Astrocyte (in vitro differentiated cells and primary cell): ENCODE measurements at regions not wholly inside any gene's neighbourhood (a gene's known extent, or its start where the extent isn't known, plus 50 kb on each side); places are given as distances from the start of the nearest gene placed in this dataset.

Experiments
- DNase-seq: peaks from one replicate; pipeline ENCODE4 v3.0.0-alpha.2; 2010; ENCODE audit warnings: low read depth
- FAIRE-seq: peaks from 2 replicates; lab custom pipeline; 2011; peaks lifted over from hg19 to GRCh38; lab: Jason Lieb, UNC
- H2AFZ ChIP-seq: 2 replicates; pipeline ENCODE4 v1.6.0; 2012; ENCODE audit warnings: low read depth, low read length, inconsistent platforms
- H3K27ac ChIP-seq: 2 replicates; pipeline ENCODE4 v1.5.1; 2011; ENCODE audit warnings: low read depth, low read length, inconsistent platforms
- H3K27me3 ChIP-seq: 2 replicates; pipeline ENCODE4 v1.6.0; 2011; ENCODE audit warnings: low read length, inconsistent platforms; ENCODE audit not compliant: insufficient read depth
- H3K36me3 ChIP-seq: 2 replicates; pipeline ENCODE4 v1.5.1; 2011; ENCODE audit warnings: low read length, inconsistent platforms; ENCODE audit not compliant: insufficient read depth
- H3K4me1 ChIP-seq: 2 replicates; pipeline ENCODE4 v1.5.1; 2011; ENCODE audit warnings: low read length, inconsistent platforms; ENCODE audit not compliant: insufficient read depth
- H3K4me2 ChIP-seq: 2 replicates; pipeline ENCODE4 v1.6.0; 2012; ENCODE audit warnings: low read length, inconsistent platforms
- H3K4me3 ChIP-seq: 2 replicates; pipeline ENCODE4 v1.5.1; 2011; ENCODE audit warnings: low read depth, mild to moderate bottlenecking, low read length, inconsistent platforms; ENCODE audit not compliant: insufficient read depth
- H3K79me2 ChIP-seq: 2 replicates; pipeline ENCODE4 v1.6.0; 2012; ENCODE audit warnings: mild to moderate bottlenecking, low read length, inconsistent platforms; ENCODE audit not compliant: insufficient read depth
- H3K9ac ChIP-seq: 2 replicates; pipeline ENCODE4 v1.6.0; 2012; ENCODE audit warnings: mild to moderate bottlenecking, low read length, inconsistent platforms
- H3K9me3 ChIP-seq: 2 replicates; pipeline ENCODE4 v1.5.1; 2012; ENCODE audit warnings: low read depth, mild to moderate bottlenecking, low read length, inconsistent platforms; ENCODE audit not compliant: insufficient read depth
- H4K20me1 ChIP-seq: 2 replicates; pipeline ENCODE4 v1.6.0; 2012; ENCODE audit warnings: low read length, inconsistent platforms; ENCODE audit not compliant: insufficient read depth
- H3K27ac Mint-ChIP-seq: one replicate; pipeline ENCODE4 v1.8.0; 2021; ENCODE audit warnings: mild to moderate bottlenecking, mixed read lengths; ENCODE audit not compliant: unreplicated experiment
- H3K27me3 Mint-ChIP-seq: one replicate; pipeline ENCODE4 v1.8.0; 2021; ENCODE audit warnings: low read depth, mixed read lengths; ENCODE audit not compliant: unreplicated experiment
- H3K36me3 Mint-ChIP-seq: one replicate; pipeline ENCODE4 v1.8.0; 2021; ENCODE audit warnings: low read depth, mixed read lengths; ENCODE audit not compliant: unreplicated experiment
- H3K4me1 Mint-ChIP-seq: one replicate; pipeline ENCODE4 v1.8.0; 2021; ENCODE audit warnings: low read depth, mixed read lengths; ENCODE audit not compliant: unreplicated experiment
- H3K4me3 Mint-ChIP-seq: one replicate; pipeline ENCODE4 v1.8.0; 2021; ENCODE audit warnings: mild to moderate bottlenecking, moderate library complexity, mixed read lengths; ENCODE audit not compliant: unreplicated experiment
- H3K9me3 Mint-ChIP-seq: one replicate; pipeline ENCODE4 v1.8.0; 2021; ENCODE audit warnings: mild to moderate bottlenecking, mixed read lengths; ENCODE audit not compliant: unreplicated experiment
- CTCF ChIP-seq: IDR thresholded peaks from 2 replicates; pipeline ENCODE4 v1.5.1; 2011; ENCODE audit warnings: low read depth, mild to moderate bottlenecking, inconsistent platforms, low read length, moderate library complexity; ENCODE audit not compliant: insufficient read depth
- EZH2 ChIP-seq: IDR thresholded peaks from 2 replicates; pipeline ENCODE4 v1.6.1; 2012; ENCODE audit warnings: mild to moderate bottlenecking, low read length, inconsistent platforms; ENCODE audit not compliant: insufficient read depth

DNA sequence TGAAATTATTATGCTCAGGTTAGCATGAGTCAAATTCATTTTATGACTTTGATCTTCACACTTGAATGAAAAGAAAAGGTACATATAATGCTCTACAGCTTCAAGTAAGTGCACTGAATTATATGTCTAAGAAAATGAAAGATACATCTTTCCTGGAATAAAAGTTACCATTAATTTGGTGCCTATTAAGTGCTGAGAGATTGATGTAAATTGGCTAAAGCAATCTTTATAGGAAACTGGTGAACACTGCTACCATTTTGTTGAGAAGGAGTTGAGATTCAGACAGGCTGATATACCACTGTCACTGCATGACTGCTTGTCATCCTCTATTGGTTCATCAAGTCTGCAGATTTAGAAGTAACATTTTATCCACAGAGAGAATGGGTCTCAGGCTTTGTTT lies 416.8 kb upstream of the SPRY2 start:
- H3K4me3 Mint-ChIP-seq: no peak overlapping the region
- no peaks in the 10 kb centered on the region for H3K4me1 ChIP-seq
- H3K9ac ChIP-seq: no peak overlapping the region
- H3K36me3 Mint-ChIP-seq: no peaks in the 10 kb centered on the region
- no peak for FAIRE-seq
- no peak overlapping the region for H3K27ac ChIP-seq
- H3K27ac Mint-ChIP-seq: no peak overlapping the region
- H3K4me2 ChIP-seq: no peak overlapping the region
- H4K20me1 ChIP-seq: no peaks in the 10 kb centered on the region
- no peaks in the 10 kb centered on the region for H3K4me1 Mint-ChIP-seq
- no peak overlapping the region for H2AFZ ChIP-seq
- H3K79me2 ChIP-seq: no peaks in the 10 kb centered on the region
- H3K27me3 Mint-ChIP-seq: no peaks in the 10 kb centered on the region
- TF ChIP-seq EZH2 (no peak), CTCF (no peak)
- no peaks in the 10 kb centered on the region for H3K9me3 ChIP-seq
- peaks cover 2% of the 10 kb centered on the region for H3K9me3 Mint-ChIP-seq
- H3K36me3 ChIP-seq: no peaks in the 10 kb centered on the region
- DNase-seq: no peak
- H3K27me3 ChIP-seq: no peaks in the 10 kb centered on the region
- no peak overlapping the region for H3K4me3 ChIP-seq

DNA sequence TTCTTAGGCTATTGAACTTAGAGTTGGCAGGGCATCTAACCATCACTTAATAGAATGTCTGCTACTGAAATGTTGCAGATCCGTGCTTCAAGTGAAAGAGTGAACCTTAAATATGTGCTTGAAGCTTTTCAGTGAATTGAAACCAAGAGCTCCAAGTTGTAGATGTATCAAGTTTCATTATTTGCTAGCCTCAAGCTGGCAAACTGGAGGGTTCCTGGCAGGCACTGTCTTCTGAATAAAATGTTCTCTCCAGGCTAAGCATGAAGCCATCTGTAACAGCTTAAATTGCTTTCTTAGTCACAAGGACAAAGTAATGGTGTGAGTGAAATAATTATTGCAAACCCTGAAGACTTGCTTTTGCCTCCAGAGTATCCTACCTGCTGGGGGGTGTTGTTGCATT lies 415.0 kb upstream of the SPRY2 start:
- peaks cover 2% of the 10 kb centered on the region for H3K9me3 Mint-ChIP-seq
- H3K27ac ChIP-seq: no peak overlapping the region
- H3K4me1 ChIP-seq: no peaks in the 10 kb centered on the region
- H3K27ac Mint-ChIP-seq: no peak overlapping the region
- DNase-seq (no peak), FAIRE-seq (no peak)
- H3K79me2 ChIP-seq: no peaks in the 10 kb centered on the region
- H4K20me1 ChIP-seq: no peaks in the 10 kb centered on the region
- no peak overlapping the region for H2AFZ ChIP-seq
- no peaks in the 10 kb centered on the region for H3K9me3 ChIP-seq
- no peak overlapping the region for H3K4me3 Mint-ChIP-seq
- H3K9ac ChIP-seq: no peak overlapping the region
- no peaks in the 10 kb centered on the region for H3K36me3 ChIP-seq
- H3K4me1 Mint-ChIP-seq: no peaks in the 10 kb centered on the region
- H3K4me2 ChIP-seq: no peak overlapping the region
- no peak for TF ChIP-seq CTCF
- no peak for TF ChIP-seq EZH2
- no peaks in the 10 kb centered on the region for H3K27me3 Mint-ChIP-seq
- H3K4me3 ChIP-seq: no peak overlapping the region
- H3K36me3 Mint-ChIP-seq: no peaks in the 10 kb centered on the region
- H3K27me3 ChIP-seq: no peaks in the 10 kb centered on the region

DNA sequence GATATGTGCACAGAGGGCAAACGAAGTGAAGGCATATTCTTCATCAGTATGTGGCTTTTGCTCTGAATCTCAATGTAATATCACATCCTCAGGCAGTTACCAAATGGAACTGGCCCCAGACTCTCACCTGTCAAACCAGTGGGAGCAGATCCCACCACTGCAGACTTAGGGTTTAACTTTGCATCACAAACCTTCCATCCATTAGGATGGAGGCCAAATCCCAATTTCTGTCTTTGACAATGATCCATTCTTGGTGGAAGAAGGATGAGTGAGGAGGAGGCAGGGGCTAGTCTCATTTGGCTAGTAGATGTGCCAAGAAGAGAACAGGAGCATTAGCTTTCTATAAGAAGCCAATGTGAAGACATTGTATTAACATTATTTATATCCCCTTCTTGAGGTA lies 413.5 kb upstream of the SPRY2 start:
- Histone ChIP-seq H3K27ac (no peak overlapping the region), H3K79me2 (no peaks in the 10 kb centered on the region), H4K20me1 (no peaks in the 10 kb centered on the region), H3K4me1 (no peaks in the 10 kb centered on the region), H2AFZ (no peak overlapping the region), H3K27me3 (no peaks in the 10 kb centered on the region), H3K4me3 (no peak overlapping the region), H3K9me3 (no peaks in the 10 kb centered on the region), H3K4me2 (no peak overlapping the region), H3K9ac (no peak overlapping the region), H3K36me3 (no peaks in the 10 kb centered on the region)
- DNase-seq (no peak), FAIRE-seq (no peak)
- H3K27ac Mint-ChIP-seq: no peak overlapping the region
- no peaks in the 10 kb centered on the region for H3K36me3 Mint-ChIP-seq
- no peaks in the 10 kb centered on the region for H3K27me3 Mint-ChIP-seq
- no peak for TF ChIP-seq CTCF
- TF ChIP-seq EZH2: no peak
- peaks cover 2% of the 10 kb centered on the region for H3K9me3 Mint-ChIP-seq
- no peaks in the 10 kb centered on the region for H3K4me1 Mint-ChIP-seq
- no peak overlapping the region for H3K4me3 Mint-ChIP-seq
